Right cardiac atrium (tissue), 5 donors: ENCODE measurements at regions not wholly inside any gene's neighbourhood (a gene's known extent, or its start where the extent isn't known, plus 50 kb on each side); places are given as distances from the start of the nearest gene placed in this dataset.

Source experiments
- ATAC-seq, 2 donors: fragments of 200-7000 bp; cut with Tn5 transposase; one replicate each; pipeline versions ENCODE4 v1.8.0 to v1.9.1; 2020; ENCODE audit warnings: moderate library complexity in 2 of 2, mild to moderate bottlenecking in 1 of 2
- DNase-seq, 3 donors: peaks; one replicate each; pipeline ENCODE4 v3.0.0-alpha.2; 2020
- H3K27ac ChIP-seq: one replicate; pipeline ENCODE4 v1.5.1; 2013; ENCODE audit warnings: mild to moderate bottlenecking, low read length, control low read depth, moderate library complexity
- H3K27me3 ChIP-seq: one replicate; pipeline ENCODE4 v1.6.1; 2013; ENCODE audit not compliant: control insufficient read depth, insufficient read depth
- H3K4me1 ChIP-seq: one replicate; pipeline ENCODE4 v1.6.1; 2013; ENCODE audit warnings: low read length; ENCODE audit not compliant: control insufficient read depth, insufficient read depth
- H3K4me3 ChIP-seq: one replicate; pipeline ENCODE4 v1.5.1; 2013; ENCODE audit warnings: low read length, control low read depth
- H3K9me3 ChIP-seq: one replicate; pipeline ENCODE4 v1.6.1; 2013; ENCODE audit warnings: low read length; ENCODE audit not compliant: control insufficient read depth
- WGBS: extraction: QIAGEN DNeasy Blood & Tissue Kit; methylation state at CpG from one replicate; pipeline ENCODE4 v1.1.7; 2013; 5-methylcytosine and 5-hydroxymethylcytosine counted together
- intact Hi-C, 4 donors: fragments of 100-400 bp; cut with DNase I; formaldehyde crosslinking; loops; one replicate each; pipeline versions ENCODE4 v1.11.0 to v1.14.0; 2022 to 2023
- donor health status: healthy with polysubstance abuse.
- donor health status: DM: no; HTN: yes; CAD: no.
- donor health status: DM: no; HTN: no; CAD: no.
- donor health status: DM: no; HTN: yes; CAD: no; lungs with severe emphysema.
- donor health status: DM: yes; HTN: yes; CAD: no.

GRCh38 chr12:115201966-115202365 lies 518.0 kb upstream of the TBX3 start:
- intact Hi-C loops, result no loop called here
- 75% methylated on average over 3 of the region's 3 CpGs for WGBS
- H3K4me1 ChIP-seq, result no peaks in the 10 kb centered on the region
- H3K9me3 ChIP-seq, result no peaks in the 10 kb centered on the region
- no peak overlapping the region for H3K27ac ChIP-seq
- H3K4me3 ChIP-seq, result no peak overlapping the region
- no peaks in the 10 kb centered on the region for H3K27me3 ChIP-seq
- DNase-seq, result no peak
- ATAC-seq, result no peak

- Histone ChIP-seq H3K9me3 (no peaks in the 10 kb centered on the region), H3K4me3 (no peak overlapping the region), H3K4me1 (no peaks in the 10 kb centered on the region), H3K27ac (no peak overlapping the region), H3K27me3 (no peaks in the 10 kb centered on the region)
- no peak for DNase-seq
- ATAC-seq, result no peak
- intact Hi-C loops, result no loop called here
- WGBS, result 70% methylated on average over 1 of the region's 1 CpG
These were observed 515.9 kb upstream of the TBX3 start for GRCh38 chr12:115199831-115200230.

GRCh38 chr12:115194857-115195256 lies 510.9 kb upstream of the TBX3 start:
- H3K4me3 ChIP-seq, result no peak overlapping the region
- intact Hi-C loops, result no loop called here
- no peaks in the 10 kb centered on the region for H3K9me3 ChIP-seq
- H3K27me3 ChIP-seq, result no peaks in the 10 kb centered on the region
- ATAC-seq (no peak), DNase-seq (no peak)
- H3K4me1 ChIP-seq, result no peaks in the 10 kb centered on the region
- H3K27ac ChIP-seq, result no peak overlapping the region
- WGBS, result 71% methylated on average over 1 of the region's 1 CpG

- Histone ChIP-seq H3K27ac (no peak overlapping the region), H3K4me3 (no peak overlapping the region), H3K9me3 (no peaks in the 10 kb centered on the region), H3K27me3 (no peaks in the 10 kb centered on the region), H3K4me1 (no peaks in the 10 kb centered on the region)
- DNase-seq, result no peak
- ATAC-seq, result no peak
- intact Hi-C loops, result no loop called here
- 84% methylated on average over 5 of the region's 5 CpGs for WGBS
These were observed 510.5 kb upstream of the TBX3 start for GRCh38 chr12:115194448-115194847.

DNA sequence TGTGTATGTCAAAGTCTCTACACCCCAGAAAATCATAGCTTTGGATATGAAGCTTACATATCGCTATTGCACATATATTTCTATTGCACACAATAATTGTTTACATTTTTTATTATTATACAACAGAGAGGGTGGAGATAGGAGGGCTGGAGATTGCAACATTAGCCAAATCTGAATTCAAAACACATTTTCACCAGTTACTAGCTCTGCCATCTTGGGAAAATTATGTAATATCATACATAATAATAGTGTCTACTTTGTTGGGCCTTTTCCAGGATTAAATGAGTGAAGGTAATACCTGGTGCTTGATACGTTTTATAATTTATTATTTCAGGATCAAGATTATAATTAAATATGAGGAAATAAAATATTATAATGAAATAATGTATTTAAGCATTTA lies 507.4 kb upstream of the TBX3 start:
- no peak overlapping the region for H3K4me3 ChIP-seq
- WGBS, result 89% methylated on average over 2 of the region's 2 CpGs
- intact Hi-C loops, result no loop called here

DNA sequence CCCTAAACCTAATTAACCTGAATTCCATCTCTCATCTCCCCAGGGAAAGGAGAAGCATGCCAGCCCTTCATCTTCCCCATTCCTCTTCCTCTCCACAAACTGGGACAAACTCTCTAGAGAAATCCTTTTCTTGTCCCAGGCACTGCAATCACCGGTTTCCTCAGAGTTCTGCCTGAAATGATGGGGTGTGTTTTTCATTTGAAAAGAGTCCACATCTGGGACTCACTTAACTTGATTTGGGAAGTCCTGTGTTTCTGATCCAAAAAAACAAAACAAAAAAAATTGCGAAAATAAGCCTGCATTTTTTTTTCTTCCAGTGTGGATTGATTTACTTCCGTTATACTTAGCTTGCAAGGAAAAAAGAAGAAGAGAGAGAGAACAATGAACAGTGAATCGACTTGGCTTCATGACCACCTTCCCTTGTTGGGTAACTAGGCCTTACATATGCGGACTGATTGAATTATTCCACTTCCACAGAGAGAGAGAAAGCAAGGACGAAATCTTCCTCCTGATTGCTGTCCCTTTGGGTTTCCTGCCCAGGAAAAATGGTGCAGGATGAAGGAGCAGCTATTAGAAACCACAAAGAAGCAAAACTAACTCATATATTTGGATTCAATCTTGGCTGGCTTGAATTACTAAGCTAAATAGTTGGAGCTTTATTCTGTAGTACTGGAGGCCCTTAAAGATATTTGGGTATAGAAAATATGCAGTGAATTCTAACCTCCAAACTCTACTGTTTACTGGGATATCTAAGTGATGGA lies 506.2 kb upstream of the TBX3 start:
- Histone ChIP-seq H3K27ac (no peak overlapping the region), H3K4me3 (no peak overlapping the region), H3K27me3 (no peaks in the 10 kb centered on the region), H3K4me1 (no peaks in the 10 kb centered on the region), H3K9me3 (no peaks in the 10 kb centered on the region)
- DNase-seq (no peak), ATAC-seq (no peak)
- intact Hi-C loops, result no loop called here
- WGBS, result 71% methylated on average over 6 of the region's 6 CpGs

More for the DNA sequence above, 507.4 kb upstream of the TBX3 start:
- ATAC-seq (no peak), DNase-seq (no peak)
- no peaks in the 10 kb centered on the region for H3K27me3 ChIP-seq
- H3K4me1 ChIP-seq, result no peaks in the 10 kb centered on the region
- no peak overlapping the region for H3K27ac ChIP-seq
- no peaks in the 10 kb centered on the region for H3K9me3 ChIP-seq

- ATAC-seq, result no peak
- 47% methylated on average over 4 of the region's 4 CpGs for WGBS
- DNase-seq, result no peak
- no peak overlapping the region for H3K27ac ChIP-seq
- H3K4me3 ChIP-seq, result no peak overlapping the region
- H3K27me3 ChIP-seq, result no peaks in the 10 kb centered on the region
- no peaks in the 10 kb centered on the region for H3K4me1 ChIP-seq
- no peaks in the 10 kb centered on the region for H3K9me3 ChIP-seq
- intact Hi-C loops, result no loop called here
These were observed 501.5 kb upstream of the TBX3 start for GRCh38 chr12:115185506-115185905.

DNA sequence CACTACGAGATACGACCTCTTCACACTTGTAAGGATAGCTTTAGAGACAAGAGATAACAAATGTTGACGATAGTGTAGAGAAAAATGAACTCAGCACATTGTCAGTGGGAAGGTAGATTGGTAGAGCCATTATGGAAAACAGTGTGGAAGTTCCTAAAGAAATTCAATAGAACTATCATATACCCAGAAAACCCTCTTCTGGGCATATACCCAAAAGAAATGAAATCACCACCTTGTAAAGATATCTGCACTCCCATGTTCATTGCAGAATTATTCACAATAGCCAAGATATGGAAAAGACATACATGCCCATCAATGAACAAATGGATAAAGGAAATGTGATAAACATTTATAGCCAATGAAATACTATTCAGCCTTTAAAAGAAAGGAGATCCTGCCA lies 499.8 kb upstream of the TBX3 start:
- no peak overlapping the region for H3K27ac ChIP-seq
- no peaks in the 10 kb centered on the region for H3K9me3 ChIP-seq
- DNase-seq (no peak), ATAC-seq (no peak)
- no peaks in the 10 kb centered on the region for H3K27me3 ChIP-seq
- no peak overlapping the region for H3K4me3 ChIP-seq
- 48% methylated on average over 3 of the region's 3 CpGs for WGBS
- intact Hi-C loops, result no loop called here
- no peaks in the 10 kb centered on the region for H3K4me1 ChIP-seq

- intact Hi-C loops, result no loop called here
- 96% methylated on average over 6 of the region's 6 CpGs for WGBS
These were observed 493.9 kb upstream of the TBX3 start for GRCh38 chr12:115177899-115178298.

GRCh38 chr12:115176741-115177400 lies 492.9 kb upstream of the TBX3 start:
- no peaks in the 10 kb centered on the region for H3K9me3 ChIP-seq
- intact Hi-C loops, result no loop called here
- H3K4me3 ChIP-seq, result no peak overlapping the region
- no peak for ATAC-seq
- 66% methylated on average over 3 of the region's 3 CpGs for WGBS
- H3K27me3 ChIP-seq, result no peaks in the 10 kb centered on the region
- DNase-seq, result no peak
- no peaks in the 10 kb centered on the region for H3K4me1 ChIP-seq
- no peak overlapping the region for H3K27ac ChIP-seq

More at GRCh38 chr12:115177899-115178298, 493.9 kb upstream of the TBX3 start:
- DNase-seq, result no peak
- Histone ChIP-seq H3K4me1 (no peaks in the 10 kb centered on the region), H3K27me3 (no peaks in the 10 kb centered on the region), H3K9me3 (no peaks in the 10 kb centered on the region), H3K27ac (no peak overlapping the region), H3K4me3 (no peak overlapping the region)
- ATAC-seq, result no peak

DNA sequence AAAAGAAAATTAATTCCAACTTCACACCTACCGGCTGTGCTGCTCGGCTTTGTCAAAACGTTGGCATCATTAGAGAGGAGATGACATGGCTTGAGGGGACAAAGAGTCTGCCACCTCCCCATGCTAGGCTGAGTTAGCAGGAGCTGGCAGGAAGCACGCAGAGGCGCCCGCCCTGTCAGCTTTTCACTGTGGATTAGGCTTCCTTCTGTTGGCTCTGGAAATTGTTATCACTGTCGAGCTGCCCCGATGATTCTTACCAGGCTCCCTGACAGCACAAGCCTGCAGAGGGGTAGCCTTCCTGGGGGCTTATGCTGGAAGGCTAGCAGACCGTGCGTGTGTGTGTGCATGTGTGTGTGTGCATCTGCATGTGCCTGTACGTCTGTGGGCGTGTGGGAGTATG lies 490.9 kb upstream of the TBX3 start:
- peak; percentile 58 to 72 for ATAC-seq

More for the DNA sequence above, 490.9 kb upstream of the TBX3 start:
- Histone ChIP-seq H3K4me3 (no peak overlapping the region), H3K27me3 (no peaks in the 10 kb centered on the region), H3K9me3 (no peaks in the 10 kb centered on the region), H3K4me1 (no peaks in the 10 kb centered on the region), H3K27ac (no peak overlapping the region)
- peak in 1 of 3 donors; percentile 65 for DNase-seq
- 39% methylated on average over 12 of the region's 12 CpGs for WGBS
- intact Hi-C loops, result no loop called here
